SU-DHL-6 (cell line): ENCODE measurements at regions not wholly inside any gene's neighbourhood (a gene's known extent, or its start where the extent isn't known, plus 50 kb on each side); places are given as distances from the start of the nearest gene placed in this dataset.

Experiments used
- H2AFZ ChIP-seq: fragments of 200-600 bp; sonication (generic); 2 replicates; pipeline ENCODE4 v1.6.1; 2014; ENCODE audit warnings: low read depth, mild to moderate bottlenecking, moderate library complexity, mixed read lengths, antibody characterized with exemption, low read length; ENCODE audit not compliant: severe bottlenecking
- H3F3A ChIP-seq: fragments of 200-600 bp; shearing (Covaris generic); 2 replicates; pipeline ENCODE4 v1.6.0; 2016; ENCODE audit warnings: antibody characterized with exemption, mild to moderate bottlenecking; ENCODE audit not compliant: insufficient read depth
- H3K27ac ChIP-seq: fragments of 200-600 bp; sonication (generic); 2 replicates; pipeline ENCODE4 v1.5.1; 2016; ENCODE audit warnings: low read depth, mild to moderate bottlenecking, low read length, moderate library complexity, mixed read lengths
- H3K27me3 ChIP-seq: fragments of 200-600 bp; sonication (generic), shearing (Covaris generic); 2 replicates; pipeline ENCODE4 v1.6.0; 2014; ENCODE audit warnings: mild to moderate bottlenecking, low read length
- H3K36me3 ChIP-seq: fragments of 200-600 bp; sonication (generic); 2 replicates; pipeline ENCODE4 v1.6.1; 2014; ENCODE audit warnings: mild to moderate bottlenecking, low read length, mixed read lengths
- H3K4me2 ChIP-seq: fragments of 300-600, 200-600 bp; shearing (Covaris generic), sonication (generic); 2 replicates; pipeline ENCODE4 v1.6.0; 2014; ENCODE audit warnings: low read length, low read depth, mild to moderate bottlenecking; ENCODE audit not compliant: poor library complexity, severe bottlenecking
- H3K4me3 ChIP-seq: fragments of 200-600 bp; sonication (generic); 2 replicates; pipeline ENCODE4 v1.5.1; 2014; ENCODE audit warnings: antibody characterized with exemption, low read length, mild to moderate bottlenecking, mixed read lengths; ENCODE audit not compliant: insufficient read depth, poor library complexity, severe bottlenecking
- H3K79me2 ChIP-seq: fragments of 200-600 bp; sonication (generic); 2 replicates; pipeline ENCODE4 v1.6.1; 2014; ENCODE audit warnings: mild to moderate bottlenecking, low read length, moderate library complexity; ENCODE audit not compliant: insufficient read depth
- H3K9ac ChIP-seq: fragments of 200-600 bp; sonication (generic); 2 replicates; pipeline ENCODE4 v1.7.0; 2014; ENCODE audit warnings: mild to moderate bottlenecking, low read length
- H3K9me2 ChIP-seq: fragments of 200-600 bp; sonication (generic); replicated peaks from 2 replicates; pipeline ENCODE4 v1.6.1; 2014; ENCODE audit warnings: low read length; ENCODE audit not compliant: insufficient read depth
- H3K9me3 ChIP-seq: fragments of 200-600 bp; sonication (generic); 2 replicates; pipeline ENCODE4 v1.6.1; 2014; ENCODE audit warnings: low read length, mixed read lengths; ENCODE audit not compliant: insufficient read depth
- H4K20me1 ChIP-seq: fragments of 200-600 bp; sonication (generic); 2 replicates; pipeline ENCODE4 v1.6.1; 2014; ENCODE audit warnings: low read depth, mild to moderate bottlenecking, antibody characterized with exemption, low read length, moderate library complexity, mixed read lengths
- EZH2phosphoT487 ChIP-seq: fragments of 200-600 bp; sonication (generic), shearing (Covaris generic); conservative IDR thresholded peaks from 2 replicates; pipeline ENCODE4 v1.6.1; 2018; ENCODE audit warnings: mild to moderate bottlenecking, antibody characterized with exemption, low read length, moderate library complexity, mixed read lengths
- TF ChIP-seq, protein P1 (sequence below): fragments of 200-600 bp; sonication (generic); IDR thresholded peaks from one replicate; pipeline ENCODE4 v1.5.1; 2017; ENCODE audit warnings: antibody characterized with exemption, mild to moderate bottlenecking, low read length, moderate library complexity; ENCODE audit not compliant: insufficient read depth, poor library complexity, severe bottlenecking

- no peak overlapping the region for H2AFZ ChIP-seq
- no peak overlapping the region for H3K4me3 ChIP-seq
- no peaks in the 10 kb centered on the region for H3K9me2 ChIP-seq
- no peaks in the 10 kb centered on the region for H3K36me3 ChIP-seq
- H3F3A ChIP-seq: no peaks in the 10 kb centered on the region
- H3K4me2 ChIP-seq: no peak overlapping the region
- H3K27me3 ChIP-seq: no peaks in the 10 kb centered on the region
- TF ChIP-seq, protein P1, sequence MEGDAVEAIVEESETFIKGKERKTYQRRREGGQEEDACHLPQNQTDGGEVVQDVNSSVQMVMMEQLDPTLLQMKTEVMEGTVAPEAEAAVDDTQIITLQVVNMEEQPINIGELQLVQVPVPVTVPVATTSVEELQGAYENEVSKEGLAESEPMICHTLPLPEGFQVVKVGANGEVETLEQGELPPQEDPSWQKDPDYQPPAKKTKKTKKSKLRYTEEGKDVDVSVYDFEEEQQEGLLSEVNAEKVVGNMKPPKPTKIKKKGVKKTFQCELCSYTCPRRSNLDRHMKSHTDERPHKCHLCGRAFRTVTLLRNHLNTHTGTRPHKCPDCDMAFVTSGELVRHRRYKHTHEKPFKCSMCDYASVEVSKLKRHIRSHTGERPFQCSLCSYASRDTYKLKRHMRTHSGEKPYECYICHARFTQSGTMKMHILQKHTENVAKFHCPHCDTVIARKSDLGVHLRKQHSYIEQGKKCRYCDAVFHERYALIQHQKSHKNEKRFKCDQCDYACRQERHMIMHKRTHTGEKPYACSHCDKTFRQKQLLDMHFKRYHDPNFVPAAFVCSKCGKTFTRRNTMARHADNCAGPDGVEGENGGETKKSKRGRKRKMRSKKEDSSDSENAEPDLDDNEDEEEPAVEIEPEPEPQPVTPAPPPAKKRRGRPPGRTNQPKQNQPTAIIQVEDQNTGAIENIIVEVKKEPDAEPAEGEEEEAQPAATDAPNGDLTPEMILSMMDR: no peak
- no peak for TF ChIP-seq EZH2phosphoT487
- no peaks in the 10 kb centered on the region for H3K9me3 ChIP-seq
- no peaks in the 10 kb centered on the region for H4K20me1 ChIP-seq
- H3K79me2 ChIP-seq: no peaks in the 10 kb centered on the region
- H3K27ac ChIP-seq: no peak overlapping the region
- no peak overlapping the region for H3K9ac ChIP-seq
Measured at GRCh38 chr2:181124497-181124896, 144.1 kb downstream of the UBE2E3 start.

GRCh38 chr2:181125359-181125758, 145.0 kb downstream of the UBE2E3 start:
- no peak for TF ChIP-seq EZH2phosphoT487
- TF ChIP-seq, protein P1: no peak
- no peak overlapping the region for H3K9ac ChIP-seq
- H3K9me2 ChIP-seq: no peaks in the 10 kb centered on the region
- H3K27ac ChIP-seq: no peak overlapping the region
- H3K4me2 ChIP-seq: no peak overlapping the region
- no peaks in the 10 kb centered on the region for H4K20me1 ChIP-seq
- H3K9me3 ChIP-seq: no peaks in the 10 kb centered on the region
- no peaks in the 10 kb centered on the region for H3F3A ChIP-seq
- no peak overlapping the region for H2AFZ ChIP-seq
- H3K79me2 ChIP-seq: no peaks in the 10 kb centered on the region
- H3K4me3 ChIP-seq: no peak overlapping the region
- no peaks in the 10 kb centered on the region for H3K36me3 ChIP-seq
- H3K27me3 ChIP-seq: no peaks in the 10 kb centered on the region

DNA sequence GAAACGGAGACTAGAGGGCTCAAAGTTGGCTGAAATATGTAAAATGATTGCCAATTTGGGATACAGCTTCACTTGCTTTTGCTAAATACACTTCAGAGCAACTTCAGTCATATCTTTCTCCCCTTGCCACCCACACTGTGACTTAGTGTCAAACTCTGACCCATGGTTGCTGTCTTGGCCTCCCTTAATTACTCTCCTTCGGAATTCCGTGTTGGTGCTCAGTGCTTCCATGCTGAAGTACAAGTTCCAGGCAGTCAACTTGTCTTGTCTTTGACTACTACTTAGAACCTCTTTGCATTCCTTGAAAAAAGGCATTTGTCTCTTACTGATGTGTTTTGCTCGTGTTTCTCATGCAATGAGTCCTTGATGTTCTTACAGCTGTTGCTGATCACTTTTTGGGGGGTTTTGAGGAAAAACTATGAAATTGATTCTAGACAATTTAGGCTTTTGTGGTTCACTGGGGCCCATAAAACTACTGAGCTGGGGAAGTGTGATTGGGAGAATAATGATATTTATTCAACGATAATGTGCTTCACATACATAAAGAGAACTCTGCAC, 146.0 kb downstream of the UBE2E3 start:
- Histone ChIP-seq H3K27me3 (no peaks in the 10 kb centered on the region), H3F3A (no peaks in the 10 kb centered on the region), H3K4me3 (no peak overlapping the region), H4K20me1 (no peaks in the 10 kb centered on the region), H3K4me2 (no peak overlapping the region), H3K27ac (no peak overlapping the region), H3K9ac (no peak overlapping the region), H2AFZ (no peak overlapping the region), H3K79me2 (no peaks in the 10 kb centered on the region), H3K36me3 (no peaks in the 10 kb centered on the region), H3K9me3 (no peaks in the 10 kb centered on the region), H3K9me2 (no peaks in the 10 kb centered on the region)
- TF ChIP-seq, protein P1: no peak
